ENCODE measurements at regions not wholly inside any gene's neighbourhood (a gene's known extent, or its start where the extent isn't known, plus 50 kb on each side); places are given as distances from the start of the nearest gene placed in this dataset.

GRCh38 chr3:42013691-42014457 lies 52.0 kb upstream of the ULK4 start:
- peak overlapping the region; percentile 78 for H3K4me2 ChIP-seq (ENCODE audit: low read length)
- H3K9me3 ChIP-seq (ENCODE audit: control insufficient read depth, insufficient read depth, low read length) = no peaks in the 10 kb centered on the region
- H3K9me2 ChIP-seq (replicated peaks; ENCODE audit: control insufficient read depth, low read length) = no peaks in the 10 kb centered on the region
- peaks cover 55% of the 10 kb centered on the region for H3K79me2 ChIP-seq (ENCODE audit: control insufficient read depth, low read length)
- H3K36me3 ChIP-seq (ENCODE audit: control insufficient read depth, low read length) = peaks cover 37% of the 10 kb centered on the region
- H3K27me3 ChIP-seq (ENCODE audit: control insufficient read depth, low read length) = no peaks in the 10 kb centered on the region
- H3F3A ChIP-seq (ENCODE audit: control insufficient read depth, insufficient read depth) = peaks cover 12% of the 10 kb centered on the region
- H3K27ac ChIP-seq (ENCODE audit: low read depth, low read length) = peak overlapping the region; percentile 84
- peak overlapping the region; percentile 87 for H3K4me3 ChIP-seq (ENCODE audit: low read length)
- TF ChIP-seq, protein P1, sequence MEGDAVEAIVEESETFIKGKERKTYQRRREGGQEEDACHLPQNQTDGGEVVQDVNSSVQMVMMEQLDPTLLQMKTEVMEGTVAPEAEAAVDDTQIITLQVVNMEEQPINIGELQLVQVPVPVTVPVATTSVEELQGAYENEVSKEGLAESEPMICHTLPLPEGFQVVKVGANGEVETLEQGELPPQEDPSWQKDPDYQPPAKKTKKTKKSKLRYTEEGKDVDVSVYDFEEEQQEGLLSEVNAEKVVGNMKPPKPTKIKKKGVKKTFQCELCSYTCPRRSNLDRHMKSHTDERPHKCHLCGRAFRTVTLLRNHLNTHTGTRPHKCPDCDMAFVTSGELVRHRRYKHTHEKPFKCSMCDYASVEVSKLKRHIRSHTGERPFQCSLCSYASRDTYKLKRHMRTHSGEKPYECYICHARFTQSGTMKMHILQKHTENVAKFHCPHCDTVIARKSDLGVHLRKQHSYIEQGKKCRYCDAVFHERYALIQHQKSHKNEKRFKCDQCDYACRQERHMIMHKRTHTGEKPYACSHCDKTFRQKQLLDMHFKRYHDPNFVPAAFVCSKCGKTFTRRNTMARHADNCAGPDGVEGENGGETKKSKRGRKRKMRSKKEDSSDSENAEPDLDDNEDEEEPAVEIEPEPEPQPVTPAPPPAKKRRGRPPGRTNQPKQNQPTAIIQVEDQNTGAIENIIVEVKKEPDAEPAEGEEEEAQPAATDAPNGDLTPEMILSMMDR (IDR thresholded peaks at IDR 0.05; ENCODE audit: low read depth, low read length, poor library complexity, severe bottlenecking) = no peak
- TF ChIP-seq EZH2phosphoT487 (IDR thresholded peaks at IDR 0.05; ENCODE audit: borderline replicate concordance, low read length) = no peak
- H4K20me1 ChIP-seq (ENCODE audit: control insufficient read depth, insufficient read depth, low read depth, low read length) = peaks cover 19% of the 10 kb centered on the region
- H3K4me1 ChIP-seq (ENCODE audit: control insufficient read depth, low read length) = peaks cover 68% of the 10 kb centered on the region

- H3K27ac ChIP-seq (ENCODE audit: low read depth, low read length) = peak overlapping the region; percentile 95
Observed at GRCh38 chr3:42012935-42013690, 51.2 kb upstream of the ULK4 start.

DNA sequence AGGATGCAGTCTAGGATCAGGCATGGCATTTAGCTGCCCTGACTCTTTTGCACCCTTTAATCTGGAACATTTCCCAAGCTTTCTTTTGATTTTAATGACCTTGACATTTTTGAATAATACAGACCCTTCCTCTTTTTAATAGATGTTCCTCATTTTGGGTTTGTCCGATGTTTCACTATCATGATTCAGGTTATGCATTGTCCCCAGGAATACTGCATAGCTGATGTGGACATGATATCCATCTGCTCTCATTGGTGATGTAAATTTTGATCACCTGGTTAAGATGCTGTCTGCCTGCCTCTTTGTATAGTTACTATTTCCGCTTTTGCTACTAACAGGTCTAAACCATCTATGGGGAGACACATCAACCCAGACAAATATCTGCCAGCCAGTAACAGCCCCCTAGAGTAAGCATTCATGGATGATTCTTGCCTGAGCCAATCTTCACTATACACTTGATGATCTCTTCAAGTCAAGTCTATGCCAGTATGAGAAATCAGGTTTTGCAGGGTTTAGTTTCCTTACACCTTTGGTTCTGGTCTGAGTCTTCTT lies 50.6 kb upstream of the ULK4 start:
- TF ChIP-seq EZH2phosphoT487 (IDR thresholded peaks at IDR 0.05; ENCODE audit: borderline replicate concordance, low read length) = no peak
- TF ChIP-seq, protein P1 (IDR thresholded peaks at IDR 0.05; ENCODE audit: low read depth, low read length, poor library complexity, severe bottlenecking) = no peak
- Histone ChIP-seq H3K79me2 (ENCODE audit: control insufficient read depth, low read length) (peaks cover 41% of the 10 kb centered on the region), H3K4me3 (ENCODE audit: low read length) (peak overlapping the region; percentile 81), H3K4me1 (ENCODE audit: control insufficient read depth, low read length) (peaks cover 67% of the 10 kb centered on the region), H4K20me1 (ENCODE audit: control insufficient read depth, insufficient read depth, low read depth, low read length) (peaks cover 14% of the 10 kb centered on the region), H3K36me3 (ENCODE audit: control insufficient read depth, low read length) (peaks cover 31% of the 10 kb centered on the region), H3K4me2 (ENCODE audit: low read length) (peak overlapping the region; percentile 84), H3F3A (ENCODE audit: control insufficient read depth, insufficient read depth) (peaks cover 12% of the 10 kb centered on the region), H3K27me3 (ENCODE audit: control insufficient read depth, low read length) (no peaks in the 10 kb centered on the region), H3K9me3 (ENCODE audit: control insufficient read depth, insufficient read depth, low read length) (no peaks in the 10 kb centered on the region), H3K27ac (ENCODE audit: low read depth, low read length) (peak overlapping the region; percentile 95), H3K9me2 (replicated peaks; ENCODE audit: control insufficient read depth, low read length) (no peaks in the 10 kb centered on the region)

More at GRCh38 chr3:42012935-42013690, 51.2 kb upstream of the ULK4 start:
- H4K20me1 ChIP-seq (ENCODE audit: control insufficient read depth, insufficient read depth, low read depth, low read length) = peaks cover 14% of the 10 kb centered on the region
- H3F3A ChIP-seq (ENCODE audit: control insufficient read depth, insufficient read depth) = peaks cover 12% of the 10 kb centered on the region
- H3K4me2 ChIP-seq (ENCODE audit: low read length) = peak overlapping the region; percentile 84
- no peaks in the 10 kb centered on the region for H3K9me2 ChIP-seq (replicated peaks; ENCODE audit: control insufficient read depth, low read length)
- peak overlapping the region; percentile 81 for H3K4me3 ChIP-seq (ENCODE audit: low read length)
- peaks cover 31% of the 10 kb centered on the region for H3K36me3 ChIP-seq (ENCODE audit: control insufficient read depth, low read length)
- no peaks in the 10 kb centered on the region for H3K27me3 ChIP-seq (ENCODE audit: control insufficient read depth, low read length)
- H3K9me3 ChIP-seq (ENCODE audit: control insufficient read depth, insufficient read depth, low read length) = no peaks in the 10 kb centered on the region
- TF ChIP-seq, protein P1 (IDR thresholded peaks at IDR 0.05; ENCODE audit: low read depth, low read length, poor library complexity, severe bottlenecking) = peak; percentile 16
- no peak for TF ChIP-seq EZH2phosphoT487 (IDR thresholded peaks at IDR 0.05; ENCODE audit: borderline replicate concordance, low read length)
- peaks cover 67% of the 10 kb centered on the region for H3K4me1 ChIP-seq (ENCODE audit: control insufficient read depth, low read length)
- H3K79me2 ChIP-seq (ENCODE audit: control insufficient read depth, low read length) = peaks cover 47% of the 10 kb centered on the region
